Stimulated activated memory B cell treated with anti-CD40 and anti-IgM and Interleukin-4, amounts not matched to agents 10 μg/mL and 1 μg/mL and 100 μg/mL, for 72 hours (primary cell): ENCODE measurements at regions not wholly inside any gene's neighbourhood (a gene's known extent, or its start where the extent isn't known, plus 50 kb on each side); places are given as distances from the start of the nearest gene placed in this dataset.

Experiments used
- ATAC-seq: fragments of 150-1000 bp; cut with Tn5 transposase; 2 replicates; pipeline ENCODE4 v1.10.0; 2021
- H3K27ac Mint-ChIP-seq: one replicate; pipeline ENCODE4 v1.8.0; 2022; ENCODE audit warnings: mild to moderate bottlenecking, mixed read lengths
- H3K27me3 Mint-ChIP-seq: one replicate; pipeline ENCODE4 v1.8.0; 2022; ENCODE audit warnings: mixed read lengths
- H3K36me3 Mint-ChIP-seq: one replicate; pipeline ENCODE4 v1.8.0; 2022; ENCODE audit warnings: mixed read lengths
- H3K4me1 Mint-ChIP-seq: one replicate; pipeline ENCODE4 v1.8.0; 2022; ENCODE audit warnings: mixed read lengths
- H3K4me3 Mint-ChIP-seq: one replicate; pipeline ENCODE4 v1.8.0; 2022; ENCODE audit warnings: mild to moderate bottlenecking, moderate library complexity, mixed read lengths
- H3K9me3 Mint-ChIP-seq: one replicate; pipeline ENCODE4 v1.8.0; 2022; ENCODE audit warnings: mixed read lengths

DNA sequence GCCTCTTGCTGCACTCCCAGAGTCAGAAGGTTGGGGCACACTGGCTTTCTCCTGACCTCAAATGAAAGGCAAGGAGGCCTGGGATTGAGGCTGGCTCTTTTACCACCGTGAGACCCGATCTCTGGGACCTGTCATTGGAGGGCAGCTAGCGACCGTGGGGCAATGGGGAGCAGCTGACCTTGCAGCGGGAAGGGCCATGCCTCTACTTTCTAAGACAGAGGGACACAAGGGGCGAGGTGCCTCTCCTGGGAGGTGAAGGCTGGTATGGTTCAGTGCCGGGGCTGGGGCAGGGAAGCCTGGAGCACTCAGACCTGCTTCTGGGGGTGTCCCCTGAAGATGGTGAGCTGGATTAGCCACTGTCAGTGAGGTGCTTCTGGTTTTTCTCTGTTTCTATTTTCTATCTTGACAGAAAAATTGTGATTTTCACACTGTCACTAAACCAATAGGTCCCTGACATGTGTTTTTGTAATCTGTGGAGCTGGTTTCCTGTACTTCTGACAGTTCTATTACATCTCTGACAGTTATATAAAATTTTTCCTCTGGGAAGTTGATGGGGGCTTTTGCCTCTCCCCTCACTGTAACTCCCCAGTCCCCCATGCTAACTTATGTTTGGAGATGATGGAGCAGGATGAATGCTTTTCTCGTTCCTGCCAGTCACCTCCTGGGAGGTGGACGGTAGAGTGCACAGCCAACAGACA is 340.8 kb downstream of the RPS24 start:
- H3K36me3 Mint-ChIP-seq, result no peaks in the 10 kb centered on the region
- no peaks in the 10 kb centered on the region for H3K4me1 Mint-ChIP-seq
- H3K4me3 Mint-ChIP-seq, result no peak overlapping the region
- no peak for ATAC-seq
- no peaks in the 10 kb centered on the region for H3K9me3 Mint-ChIP-seq
- H3K27ac Mint-ChIP-seq, result no peak overlapping the region
- no peaks in the 10 kb centered on the region for H3K27me3 Mint-ChIP-seq

DNA sequence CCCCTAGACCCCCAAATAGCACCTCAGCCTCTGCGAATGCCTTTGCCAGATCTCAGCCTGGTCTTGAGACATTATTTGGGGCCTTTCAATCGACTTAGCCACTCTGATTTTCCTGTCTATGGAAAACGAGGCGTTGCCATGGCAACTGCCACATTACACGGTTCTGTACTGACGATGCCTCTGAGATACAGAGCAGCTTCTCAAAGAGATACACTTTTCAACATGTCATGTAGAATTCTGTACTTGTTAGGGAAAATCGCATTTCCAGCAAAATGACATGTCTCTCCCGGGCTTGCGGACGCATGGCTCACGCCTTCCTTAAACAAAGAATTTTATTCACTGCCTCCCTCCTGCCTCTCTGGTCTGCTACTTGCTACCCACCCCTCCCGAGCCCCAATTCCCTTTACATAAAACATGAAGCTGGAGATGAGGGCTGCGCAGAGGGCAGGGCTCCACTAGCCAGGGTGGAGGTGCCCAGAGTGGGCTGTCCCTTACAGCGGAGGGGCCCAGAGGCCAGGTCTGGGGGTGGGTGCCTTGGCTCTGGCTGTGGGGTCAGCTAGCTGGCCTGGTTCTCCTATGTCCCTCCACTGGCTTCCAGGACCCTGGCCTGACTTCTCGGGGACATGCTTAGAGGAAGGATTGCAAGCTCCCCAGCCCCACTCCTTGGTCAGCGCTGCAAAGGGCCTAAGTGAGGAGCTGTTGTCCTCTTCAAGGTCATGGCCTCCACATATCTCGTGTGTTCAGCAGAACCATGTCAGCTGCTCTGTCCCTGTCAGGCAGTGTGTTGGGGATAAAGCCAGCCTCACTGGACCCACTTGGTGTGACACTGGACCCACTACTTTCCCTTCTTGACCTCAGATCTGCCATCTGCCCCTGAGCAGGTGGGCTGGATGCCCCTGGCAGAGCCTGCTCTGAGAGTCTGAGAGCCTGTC is 342.5 kb downstream of the RPS24 start:
- Mint-ChIP-seq H3K36me3 (no peaks in the 10 kb centered on the region), H3K27ac (no peak overlapping the region), H3K27me3 (no peaks in the 10 kb centered on the region), H3K9me3 (no peaks in the 10 kb centered on the region), H3K4me1 (no peaks in the 10 kb centered on the region), H3K4me3 (no peak overlapping the region)
- no peak for ATAC-seq

DNA sequence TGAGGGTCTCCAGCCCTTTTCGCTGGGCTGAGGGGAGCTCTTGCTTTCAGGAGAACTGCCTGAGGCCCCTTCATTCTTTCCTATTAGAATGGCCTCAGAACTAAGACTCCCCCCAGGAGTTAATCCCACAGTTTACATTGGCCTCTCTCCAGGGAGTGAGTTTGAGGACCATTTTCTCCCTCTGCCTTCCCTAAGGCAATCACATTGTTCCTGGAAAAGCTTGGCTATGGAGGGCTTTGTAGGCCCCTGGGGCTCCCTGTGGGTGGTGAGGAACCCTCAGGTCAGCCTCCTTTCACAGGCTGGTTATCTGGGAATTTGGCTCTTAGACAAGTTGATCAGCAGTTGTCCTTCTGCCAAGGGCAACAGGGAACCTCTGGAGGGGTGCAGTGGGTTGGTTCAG is 343.7 kb downstream of the RPS24 start:
- H3K27ac Mint-ChIP-seq, result no peak overlapping the region
- H3K4me3 Mint-ChIP-seq, result no peak overlapping the region
- H3K27me3 Mint-ChIP-seq, result no peaks in the 10 kb centered on the region
- ATAC-seq, result no peak
- H3K4me1 Mint-ChIP-seq, result no peaks in the 10 kb centered on the region
- no peaks in the 10 kb centered on the region for H3K9me3 Mint-ChIP-seq
- no peaks in the 10 kb centered on the region for H3K36me3 Mint-ChIP-seq

DNA sequence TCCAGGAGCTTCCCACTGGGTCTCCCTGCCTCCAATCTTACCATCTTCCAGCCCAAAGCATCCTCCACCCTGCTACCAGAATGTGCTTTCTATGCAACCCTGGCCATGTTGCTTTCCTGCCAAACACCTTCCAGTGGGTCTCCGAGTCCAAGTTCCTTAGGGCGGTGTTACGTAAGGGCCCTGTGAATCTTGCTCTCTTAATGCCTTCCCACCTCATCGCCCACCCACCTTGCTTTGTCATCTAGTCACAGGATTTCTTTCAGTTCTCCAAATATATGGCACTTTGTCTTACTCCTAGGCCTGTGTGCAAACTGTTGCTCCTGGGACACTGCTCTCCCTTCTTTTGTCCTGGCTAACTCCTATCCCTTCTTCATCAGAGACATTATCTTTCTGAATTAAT is 344.5 kb downstream of the RPS24 start:
- no peak for ATAC-seq
- Mint-ChIP-seq H3K4me3 (no peak overlapping the region), H3K36me3 (no peaks in the 10 kb centered on the region), H3K27ac (no peak overlapping the region), H3K4me1 (no peaks in the 10 kb centered on the region), H3K27me3 (no peaks in the 10 kb centered on the region), H3K9me3 (no peaks in the 10 kb centered on the region)

DNA sequence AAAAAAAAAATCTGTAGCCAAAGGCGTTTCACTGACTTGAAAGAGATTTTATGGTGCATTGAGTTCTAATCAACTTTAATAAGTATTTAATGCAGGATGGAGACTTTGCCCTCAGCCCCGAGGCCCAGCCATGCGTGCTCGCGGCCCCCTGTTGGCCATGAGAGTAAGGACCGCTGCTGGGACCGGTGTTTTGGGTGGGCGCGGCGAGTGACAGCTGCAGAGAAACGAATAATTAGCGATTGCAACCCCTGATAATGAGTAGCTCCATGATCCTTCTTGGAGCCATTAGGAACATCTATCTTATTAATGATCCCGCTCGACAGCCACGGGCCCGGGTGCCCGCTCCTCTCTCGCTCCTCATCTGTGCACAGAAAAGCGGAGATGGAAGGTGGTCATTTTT is 347.4 kb downstream of the RPS24 start:
- no peak overlapping the region for H3K27ac Mint-ChIP-seq
- no peak overlapping the region for H3K4me3 Mint-ChIP-seq
- H3K9me3 Mint-ChIP-seq, result no peaks in the 10 kb centered on the region
- H3K36me3 Mint-ChIP-seq, result no peaks in the 10 kb centered on the region
- H3K4me1 Mint-ChIP-seq, result no peaks in the 10 kb centered on the region
- ATAC-seq, result no peak
- no peaks in the 10 kb centered on the region for H3K27me3 Mint-ChIP-seq

DNA sequence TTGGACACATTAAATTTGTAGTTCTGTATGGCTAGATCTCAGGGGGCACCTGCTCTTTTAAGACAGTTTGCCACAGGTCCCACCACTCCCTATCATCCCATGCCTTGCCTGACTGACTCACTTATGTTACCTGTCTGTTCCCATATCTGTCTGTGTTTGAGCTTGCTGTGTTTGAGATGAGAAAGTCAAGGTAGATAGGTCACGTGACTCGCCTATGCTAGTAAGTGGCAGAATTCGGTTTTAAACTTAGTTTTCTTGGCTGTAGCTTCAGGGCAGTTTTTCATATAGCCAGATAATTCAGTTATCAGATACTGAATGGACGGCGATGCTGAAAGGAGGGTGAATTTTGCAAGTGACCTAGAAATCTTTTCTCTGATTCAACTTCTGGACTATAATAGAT is 348.4 kb downstream of the RPS24 start:
- H3K4me3 Mint-ChIP-seq, result no peak overlapping the region
- H3K27ac Mint-ChIP-seq, result no peak overlapping the region
- H3K36me3 Mint-ChIP-seq, result no peaks in the 10 kb centered on the region
- no peaks in the 10 kb centered on the region for H3K4me1 Mint-ChIP-seq
- no peak for ATAC-seq
- H3K27me3 Mint-ChIP-seq, result no peaks in the 10 kb centered on the region
- no peaks in the 10 kb centered on the region for H3K9me3 Mint-ChIP-seq

DNA sequence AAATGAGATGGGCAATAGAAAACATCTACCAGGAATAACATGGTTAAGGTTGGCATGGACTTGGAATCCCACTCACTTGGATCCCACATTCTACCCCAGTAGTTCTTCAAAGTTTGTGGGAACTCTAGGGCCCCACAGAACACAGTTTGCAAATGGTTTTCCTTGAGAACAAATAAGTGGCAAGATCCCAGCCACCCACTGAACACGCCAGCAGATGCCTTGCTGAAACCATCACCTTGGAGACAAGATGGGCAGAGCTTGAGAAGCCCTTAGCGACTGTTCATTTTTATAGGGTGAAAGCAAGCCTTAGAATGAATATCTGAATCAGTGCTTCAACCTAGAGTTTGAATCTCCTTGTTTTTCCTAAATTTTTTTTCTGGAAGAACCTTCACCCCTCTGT is 349.1 kb downstream of the RPS24 start:
- Mint-ChIP-seq H3K27ac (no peak overlapping the region), H3K9me3 (no peaks in the 10 kb centered on the region), H3K36me3 (no peaks in the 10 kb centered on the region), H3K4me3 (no peak overlapping the region), H3K4me1 (no peaks in the 10 kb centered on the region), H3K27me3 (peaks cover under 1% of the 10 kb centered on the region)
- no peak for ATAC-seq

DNA sequence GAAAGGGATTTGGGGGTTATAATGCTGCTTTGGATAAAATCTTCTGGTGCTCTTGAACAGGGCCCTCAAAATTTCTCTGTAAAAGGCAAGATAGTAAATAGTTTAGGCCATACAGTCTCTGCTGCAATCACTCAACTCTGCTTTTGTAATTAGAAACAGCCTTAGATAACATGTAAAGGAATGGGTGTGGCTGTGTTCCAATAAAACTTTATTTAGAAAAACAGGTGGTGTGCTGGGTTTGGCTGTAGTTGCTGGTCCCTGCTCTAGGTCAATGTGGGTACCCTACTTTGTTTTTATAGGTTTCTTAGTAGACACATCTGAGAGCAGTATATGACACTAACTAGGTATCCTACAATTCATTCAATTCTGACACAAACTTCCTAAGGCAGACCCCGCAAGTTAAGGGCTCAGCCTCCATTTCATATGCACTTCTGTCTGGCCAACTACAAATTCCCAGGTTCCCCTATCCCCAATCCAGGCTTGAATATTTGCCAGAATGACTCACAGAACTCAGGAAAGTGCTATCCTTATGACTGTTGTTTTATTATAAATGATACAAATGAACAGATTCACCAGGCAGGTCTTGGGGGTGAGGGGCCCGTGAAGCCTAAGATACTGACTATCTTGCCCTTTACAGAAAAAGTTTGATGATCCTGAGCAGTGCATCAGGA is 349.9 kb downstream of the RPS24 start:
- H3K4me1 Mint-ChIP-seq, result no peaks in the 10 kb centered on the region
- H3K4me3 Mint-ChIP-seq, result no peak overlapping the region
- H3K27me3 Mint-ChIP-seq, result peaks cover 8% of the 10 kb centered on the region
- no peaks in the 10 kb centered on the region for H3K9me3 Mint-ChIP-seq
- H3K27ac Mint-ChIP-seq, result no peak overlapping the region
- no peak for ATAC-seq
- H3K36me3 Mint-ChIP-seq, result no peaks in the 10 kb centered on the region

DNA sequence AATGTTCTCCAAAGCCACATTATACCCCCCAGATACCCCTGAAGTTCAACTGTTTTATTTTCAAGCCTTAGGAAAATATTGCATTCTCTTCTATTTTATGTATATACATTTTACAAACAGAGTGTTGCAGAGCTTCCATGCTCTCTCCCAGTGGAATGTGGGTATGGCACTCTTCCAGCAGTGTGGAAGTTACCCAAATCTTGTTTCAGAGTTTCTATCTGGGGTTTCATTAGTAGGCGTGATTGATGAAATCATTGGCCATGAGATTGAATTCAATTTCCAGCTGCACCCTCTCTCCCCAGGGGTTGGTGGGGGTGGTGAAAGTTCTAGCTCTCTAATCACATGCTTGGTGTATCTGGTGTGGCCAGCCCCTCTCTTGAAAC is 350.4 kb downstream of the RPS24 start:
- no peaks in the 10 kb centered on the region for H3K36me3 Mint-ChIP-seq
- no peaks in the 10 kb centered on the region for H3K9me3 Mint-ChIP-seq
- no peak overlapping the region for H3K4me3 Mint-ChIP-seq
- no peak overlapping the region for H3K27ac Mint-ChIP-seq
- H3K27me3 Mint-ChIP-seq, result peaks cover 8% of the 10 kb centered on the region
- no peak for ATAC-seq
- no peaks in the 10 kb centered on the region for H3K4me1 Mint-ChIP-seq

DNA sequence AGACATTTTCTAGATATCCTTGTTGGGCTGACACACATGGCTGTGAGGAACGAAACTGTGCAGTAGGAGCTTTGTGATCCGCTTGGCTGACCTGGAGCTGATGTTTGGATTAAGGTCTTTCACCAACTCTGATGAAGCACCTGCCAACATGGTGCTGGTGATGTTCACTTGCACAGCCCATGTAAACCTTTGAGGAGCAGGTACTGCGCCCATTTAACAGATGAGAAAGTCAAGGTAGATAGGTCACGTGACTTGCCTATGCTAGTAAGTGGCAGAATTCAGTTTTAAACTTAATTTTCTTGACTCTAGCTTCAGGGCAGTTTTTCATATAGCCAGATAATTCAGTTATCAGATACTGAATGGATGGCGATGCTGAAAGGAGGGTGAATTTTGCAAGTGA is 351.9 kb downstream of the RPS24 start:
- no peak for ATAC-seq

DNA sequence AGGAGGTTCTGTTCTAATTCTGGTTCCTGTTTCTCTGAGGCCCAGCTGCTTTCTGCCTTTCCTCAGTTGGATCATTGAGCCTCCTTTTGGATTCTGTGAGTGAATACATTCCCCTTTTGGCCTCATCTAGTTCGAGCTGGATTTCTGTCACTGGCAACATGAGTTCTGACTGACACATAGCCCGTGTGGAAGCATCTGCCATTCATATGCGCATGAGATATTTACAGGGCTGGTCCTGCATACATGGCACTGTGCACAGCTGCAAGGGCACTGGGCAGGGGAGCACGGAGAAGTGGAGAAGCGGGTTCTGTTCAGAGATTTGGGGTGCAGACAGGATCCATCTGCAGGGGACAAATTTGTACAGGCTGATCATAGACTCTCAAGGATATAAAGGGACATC is 352.8 kb downstream of the RPS24 start:
- peaks cover 8% of the 10 kb centered on the region for H3K27me3 Mint-ChIP-seq
- no peaks in the 10 kb centered on the region for H3K9me3 Mint-ChIP-seq

More for the DNA sequence above, 351.9 kb downstream of the RPS24 start:
- Mint-ChIP-seq H3K36me3 (no peaks in the 10 kb centered on the region), H3K27me3 (peaks cover 8% of the 10 kb centered on the region), H3K4me1 (no peaks in the 10 kb centered on the region), H3K27ac (no peak overlapping the region), H3K9me3 (no peaks in the 10 kb centered on the region), H3K4me3 (no peak overlapping the region)

DNA sequence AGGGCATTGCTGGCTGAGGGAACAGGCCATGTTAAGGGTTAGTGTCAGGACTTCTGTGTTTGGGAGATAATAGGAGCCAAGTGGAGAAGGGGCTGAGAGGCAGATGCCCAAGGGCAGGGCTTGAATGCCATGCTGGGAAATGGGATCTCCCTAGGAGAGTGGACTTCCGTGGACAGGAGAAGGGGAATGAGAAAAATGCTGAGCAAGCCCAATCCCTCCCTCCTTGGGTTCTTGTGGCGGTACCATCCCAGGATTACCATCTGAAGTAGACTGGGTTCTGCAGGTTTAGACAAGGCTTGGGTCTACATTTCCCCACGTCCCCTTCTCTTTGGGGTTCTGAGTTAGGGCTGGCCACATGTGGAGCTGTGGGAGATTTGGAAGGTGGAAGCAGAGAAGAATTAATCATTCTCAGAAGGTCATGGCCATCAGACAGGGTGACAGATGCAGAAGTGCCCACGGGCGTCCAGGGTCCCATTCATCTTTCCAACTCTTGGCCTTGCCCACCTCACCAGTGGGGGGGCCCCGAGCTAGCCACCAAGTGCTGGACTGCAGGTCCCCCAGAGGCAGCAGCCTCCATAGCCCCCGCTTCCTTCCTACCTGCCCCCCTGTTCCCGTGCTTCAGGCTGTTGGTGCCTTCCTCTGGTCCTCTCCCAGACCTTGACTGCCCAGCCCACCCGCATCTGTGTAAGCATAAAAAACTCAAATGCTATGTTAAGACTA is 354.8 kb downstream of the RPS24 start:
- H3K27ac Mint-ChIP-seq, result no peak overlapping the region
- H3K4me3 Mint-ChIP-seq, result no peak overlapping the region
- ATAC-seq, result no peak
- H3K27me3 Mint-ChIP-seq, result peaks cover 8% of the 10 kb centered on the region
- H3K36me3 Mint-ChIP-seq, result no peaks in the 10 kb centered on the region
- H3K9me3 Mint-ChIP-seq, result no peaks in the 10 kb centered on the region
- H3K4me1 Mint-ChIP-seq, result no peaks in the 10 kb centered on the region

More for the DNA sequence above, 352.8 kb downstream of the RPS24 start:
- H3K4me3 Mint-ChIP-seq, result no peak overlapping the region
- ATAC-seq, result no peak
- H3K4me1 Mint-ChIP-seq, result no peaks in the 10 kb centered on the region
- no peak overlapping the region for H3K27ac Mint-ChIP-seq
- H3K36me3 Mint-ChIP-seq, result no peaks in the 10 kb centered on the region

DNA sequence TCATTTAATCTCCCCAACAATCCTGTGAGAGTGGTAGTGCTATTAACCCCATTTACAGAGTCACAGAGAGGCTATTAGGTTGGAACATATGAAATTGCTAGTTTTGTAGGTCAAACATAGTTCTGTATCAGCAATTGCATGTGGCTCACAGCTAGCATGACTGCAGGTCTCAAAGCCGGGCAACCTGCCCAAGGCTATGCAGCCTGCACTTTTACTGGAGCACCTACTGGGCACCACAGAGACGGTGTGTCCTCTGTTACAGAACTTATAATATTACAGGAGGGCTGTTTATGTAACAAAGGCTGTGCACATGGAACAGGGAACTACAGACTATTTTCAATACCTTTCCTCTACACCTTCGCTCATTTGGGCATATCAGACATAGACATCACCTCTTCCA is 355.8 kb downstream of the RPS24 start:
- no peak overlapping the region for H3K27ac Mint-ChIP-seq
- no peak overlapping the region for H3K4me3 Mint-ChIP-seq
- H3K27me3 Mint-ChIP-seq, result peaks cover 8% of the 10 kb centered on the region
- ATAC-seq, result no peak
- no peaks in the 10 kb centered on the region for H3K36me3 Mint-ChIP-seq
- H3K4me1 Mint-ChIP-seq, result no peaks in the 10 kb centered on the region
- no peaks in the 10 kb centered on the region for H3K9me3 Mint-ChIP-seq

DNA sequence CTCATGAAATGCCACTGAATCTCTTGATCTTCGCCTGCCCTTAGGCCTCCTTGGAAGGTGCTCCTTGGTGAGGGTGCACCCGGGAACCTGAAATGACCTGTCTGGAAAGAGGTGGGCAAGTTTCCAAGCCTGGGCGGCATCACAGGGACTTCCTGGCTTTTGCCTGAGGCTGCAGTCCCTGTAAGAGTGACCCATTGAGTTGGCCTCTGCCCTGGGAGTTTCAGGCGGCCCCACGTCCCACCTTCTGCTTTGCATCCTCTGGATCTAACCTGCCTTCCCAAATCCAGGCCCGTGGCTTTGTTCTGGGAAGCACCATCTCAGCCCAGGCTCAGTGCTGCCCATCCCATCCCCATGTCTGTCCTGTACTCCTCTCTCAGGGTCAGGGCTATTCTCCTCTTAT is 356.4 kb downstream of the RPS24 start:
- Mint-ChIP-seq H3K9me3 (no peaks in the 10 kb centered on the region), H3K27ac (no peak overlapping the region)

DNA sequence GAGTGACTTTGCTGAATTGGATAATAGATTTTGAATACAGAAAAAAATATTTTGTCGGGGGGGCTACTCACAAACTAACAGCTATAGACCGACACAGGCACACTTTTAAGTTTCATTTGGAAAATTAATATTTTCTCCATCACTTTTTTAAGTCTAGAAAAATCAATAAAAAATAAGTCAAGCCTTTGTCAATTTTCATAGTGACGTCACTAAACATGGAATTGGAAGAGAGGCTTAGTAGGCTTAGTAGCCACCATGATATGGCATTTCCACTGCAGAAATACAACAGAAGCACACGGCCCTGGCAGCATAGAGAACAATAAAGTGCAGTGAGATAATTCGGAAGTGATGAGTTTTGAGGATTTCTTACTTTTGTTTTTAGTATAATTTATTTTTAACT is 357.2 kb downstream of the RPS24 start:
- peaks cover 8% of the 10 kb centered on the region for H3K27me3 Mint-ChIP-seq
- H3K27ac Mint-ChIP-seq, result no peak overlapping the region
- no peaks in the 10 kb centered on the region for H3K9me3 Mint-ChIP-seq
- no peaks in the 10 kb centered on the region for H3K36me3 Mint-ChIP-seq
- no peak for ATAC-seq
- no peaks in the 10 kb centered on the region for H3K4me1 Mint-ChIP-seq
- H3K4me3 Mint-ChIP-seq, result no peak overlapping the region

More for the DNA sequence above, 356.4 kb downstream of the RPS24 start:
- Mint-ChIP-seq H3K4me1 (no peaks in the 10 kb centered on the region), H3K4me3 (no peak overlapping the region), H3K27me3 (peaks cover 8% of the 10 kb centered on the region), H3K36me3 (no peaks in the 10 kb centered on the region)
- no peak for ATAC-seq
